Endothelial cell of umbilical vein (primary cell): ENCODE measurements at regions not wholly inside any gene's neighbourhood (a gene's known extent, or its start where the extent isn't known, plus 50 kb on each side); places are given as distances from the start of the nearest gene placed in this dataset.

Source experiments
- BruUV-seq: library from RNA; stranded (reverse); fragments of 400-500 nt; replicated peaks from 2 replicates; lab custom pipeline; 2021; lab: Mats Ljungman, UMichigan
- CTCF ChIA-PET: fragments of 300-600, 350-600 bp; sonication (Branson Sonifier 250); formaldehyde crosslinking; loops from one replicate; lab custom pipeline; 2021; ENCODE audit warnings: antibody characterized with exemption, inconsistent platforms; lab: Charles Lee
- POLR2A ChIA-PET: fragments of 300-600, 350-600 bp; sonication (Branson Sonifier 250); formaldehyde crosslinking; loops from one replicate; lab custom pipeline; 2021; ENCODE audit warnings: antibody characterized with exemption, inconsistent platforms; lab: Charles Lee
- DNase-seq: peaks from one replicate; pipeline ENCODE4 v3.0.0-alpha.2; 2011; ENCODE audit warnings: low read depth, low spot score
- FAIRE-seq: peaks from 2 replicates; lab custom pipeline; 2011; peaks lifted over from hg19 to GRCh38; lab: Jason Lieb, UNC
- H2AFZ ChIP-seq: 2 replicates; pipeline ENCODE4 v1.6.0; 2012; ENCODE audit warnings: low read depth, low read length, control low read depth, inconsistent platforms
- H3K27ac ChIP-seq: 2 replicates; pipeline ENCODE4 v1.5.1; 2011; ENCODE audit warnings: low read depth, mild to moderate bottlenecking, control low read depth, low read length, moderate library complexity; ENCODE audit not compliant: insufficient read depth
- H3K27me3 ChIP-seq, 2 experiments: 2 replicates each; pipeline versions ENCODE4 v1.6.0 to v1.6.1; 2011; ENCODE audit warnings: low read length in 2 of 2, mixed read lengths in 1 of 2; ENCODE audit not compliant: control insufficient read depth in 2 of 2, insufficient read depth in 2 of 2
- H3K36me3 ChIP-seq, 2 experiments: 2 replicates in 1 of 2; 3 replicates in 1 of 2; pipeline ENCODE4 v1.5.1; 2011; ENCODE audit warnings: low read length in 2 of 2, mild to moderate bottlenecking in 1 of 2, moderate library complexity in 1 of 2; ENCODE audit not compliant: control insufficient read depth in 2 of 2, insufficient read depth in 2 of 2; ENCODE audit errors: extremely low read depth in 1 of 2
- H3K4me1 ChIP-seq: 3 replicates; pipeline ENCODE4 v1.5.1; 2011; ENCODE audit warnings: mild to moderate bottlenecking, low read length; ENCODE audit not compliant: control insufficient read depth, insufficient read depth; ENCODE audit errors: extremely low read depth
- H3K4me2 ChIP-seq: 2 replicates; pipeline ENCODE4 v1.6.1; 2011; ENCODE audit warnings: low read length, control low read depth, mixed read lengths; ENCODE audit not compliant: insufficient read depth
- H3K4me3 ChIP-seq, 3 experiments: fragments of 200-600 bp in 1 of 3; sonication (generic), shearing (Covaris generic) in 1 of 3; replicated peaks in 1 of 3; 2 replicates each; pipeline ENCODE4 v1.5.1; 2011 to 2016; ENCODE audit warnings: control low read depth in 3 of 3, low read length in 3 of 3, mild to moderate bottlenecking in 2 of 3, inconsistent platforms in 1 of 3, low read depth in 1 of 3, moderate library complexity in 1 of 3; ENCODE audit not compliant: insufficient read depth in 1 of 3
- H3K79me2 ChIP-seq: 2 replicates; pipeline ENCODE4 v1.6.0; 2012; ENCODE audit warnings: low read length, inconsistent platforms; ENCODE audit not compliant: control insufficient read depth, insufficient read depth
- H3K9ac ChIP-seq: replicated peaks from 2 replicates; pipeline ENCODE3; 2011; ENCODE audit warnings: low read length, control low read depth; ENCODE audit not compliant: insufficient read depth; ENCODE audit errors: extremely low read depth
- H3K9me1 ChIP-seq: replicated peaks from 3 replicates; pipeline ENCODE4 v1.6.0; 2011; ENCODE audit warnings: mild to moderate bottlenecking, low read length; ENCODE audit not compliant: control insufficient read depth, insufficient read depth; ENCODE audit errors: extremely low read depth
- H3K9me3 ChIP-seq: replicated peaks from 2 replicates; pipeline ENCODE4 v1.5.1; 2012; ENCODE audit warnings: low read length, inconsistent platforms; ENCODE audit not compliant: control insufficient read depth, insufficient read depth
- H4K20me1 ChIP-seq: replicated peaks from 2 replicates; pipeline ENCODE3; 2011; ENCODE audit warnings: mild to moderate bottlenecking, low read length; ENCODE audit not compliant: control insufficient read depth, insufficient read depth; ENCODE audit errors: extremely low read depth
- CTCF ChIP-seq, 2 donors: IDR thresholded peaks; 1 replicate in 1 of 2; 2 replicates in 1 of 2; pipeline ENCODE4 v1.5.1; 2011; ENCODE audit warnings: low read length in 2 of 2, mild to moderate bottlenecking in 2 of 2, moderate library complexity in 2 of 2, control low read depth in 1 of 2, inconsistent platforms in 1 of 2, low read depth in 1 of 2; ENCODE audit not compliant: insufficient read depth in 1 of 2; ENCODE audit errors: extremely low read depth in 1 of 2
- EZH2 ChIP-seq: IDR thresholded peaks from 2 replicates; pipeline ENCODE4 v1.6.1; 2012; ENCODE audit warnings: borderline replicate concordance, low read depth, mild to moderate bottlenecking, moderate library complexity, low read length, inconsistent platforms; ENCODE audit not compliant: severe bottlenecking
- FOS ChIP-seq: IDR thresholded peaks from 2 replicates; pipeline ENCODE4 v1.6.1; 2011; ENCODE audit warnings: mild to moderate bottlenecking, low read length, moderate library complexity, borderline replicate concordance; ENCODE audit not compliant: insufficient read depth
- GATA2 ChIP-seq: IDR thresholded peaks from 2 replicates; pipeline ENCODE4 v1.7.0; 2011; ENCODE audit warnings: low read depth, mild to moderate bottlenecking, moderate library complexity, mixed read lengths, low read length; ENCODE audit not compliant: insufficient read length, insufficient read depth
- JUN ChIP-seq: IDR thresholded peaks from 2 replicates; pipeline ENCODE4 v1.6.1; 2011; ENCODE audit warnings: borderline replicate concordance, low read depth; ENCODE audit not compliant: insufficient read length, insufficient read depth
- MAX ChIP-seq: IDR thresholded peaks from 2 replicates; pipeline ENCODE4 v1.6.1; 2011; ENCODE audit not compliant: insufficient read depth, insufficient read length
- MYC ChIP-seq: IDR thresholded peaks from one replicate; pipeline ENCODE4 v1.6.1; 2011; ENCODE audit warnings: mild to moderate bottlenecking, low read depth, low read length
- POLR2A ChIP-seq: IDR thresholded peaks from 2 replicates; pipeline ENCODE4 v1.6.1; 2012; ENCODE audit warnings: low read depth, mild to moderate bottlenecking, control low read depth, low read length
- POLR2AphosphoS5 ChIP-seq: IDR thresholded peaks from 2 replicates; pipeline ENCODE4 v1.6.1; 2012; ENCODE audit warnings: low read depth, mild to moderate bottlenecking, control low read depth, low read length, moderate library complexity; ENCODE audit not compliant: insufficient read depth
- dilution Hi-C: fragments of 300-500 bp; cut with MboI; formaldehyde crosslinking; loops from one replicate; pipeline ENCODE4 v1.15.0; 2019; ENCODE audit warnings: low sequenced_read_pairs; ENCODE audit not compliant: extremely low pct_ligation_motif_present
- intact Hi-C: fragments of 100-400 bp; cut with micrococcal nuclease; formaldehyde crosslinking; loops from one replicate; pipeline ENCODE4 v1.10.0; 2022

GRCh38 chr2:7758073-7758759 lies 841.0 kb downstream of the RNF144A start:
- DNase-seq (no peak), FAIRE-seq (no peak)
- Histone ChIP-seq H3K9me1 (no peaks in the 10 kb centered on the region), H3K79me2 (no peaks in the 10 kb centered on the region), H3K36me3 (no peaks in the 10 kb centered on the region), H3K4me3 (no peak overlapping the region), H3K4me2 (no peak overlapping the region), H3K27me3 (no peaks in the 10 kb centered on the region), H3K9me3 (no peaks in the 10 kb centered on the region), H3K27ac (no peak overlapping the region), H3K9ac (no peak overlapping the region), H2AFZ (no peak overlapping the region), H4K20me1 (no peaks in the 10 kb centered on the region), H3K4me1 (no peaks in the 10 kb centered on the region)
- ChIA-PET POLR2A (no interaction called here), CTCF (no interaction called here)
- dilution Hi-C loops = no loop called here
- BruUV-seq = no TSS peak
- intact Hi-C loops = no loop called here
- TF ChIP-seq POLR2A (no peak), JUN (no peak), MAX (no peak), FOS (no peak), MYC (no peak), POLR2AphosphoS5 (no peak), CTCF (IDR thresholded peaks at IDR 0.05; ENCODE audit: extremely low read depth in 1 of 2, insufficient read depth in 1 of 2, low read depth in 1 of 2, low read length in 2 of 2) (no peak), GATA2 (no peak), EZH2 (no peak)
